Activated naive CD4-positive, alpha-beta T cell (primary cell): ENCODE measurements at regions not wholly inside any gene's neighbourhood (a gene's known extent, or its start where the extent isn't known, plus 50 kb on each side); places are given as distances from the start of the nearest gene placed in this dataset.

Source experiments
- DNase-seq, 4 experiments: peaks; one replicate each; lab custom pipeline; 2025; lab: John Stamatoyannopoulos, UW

DNA sequence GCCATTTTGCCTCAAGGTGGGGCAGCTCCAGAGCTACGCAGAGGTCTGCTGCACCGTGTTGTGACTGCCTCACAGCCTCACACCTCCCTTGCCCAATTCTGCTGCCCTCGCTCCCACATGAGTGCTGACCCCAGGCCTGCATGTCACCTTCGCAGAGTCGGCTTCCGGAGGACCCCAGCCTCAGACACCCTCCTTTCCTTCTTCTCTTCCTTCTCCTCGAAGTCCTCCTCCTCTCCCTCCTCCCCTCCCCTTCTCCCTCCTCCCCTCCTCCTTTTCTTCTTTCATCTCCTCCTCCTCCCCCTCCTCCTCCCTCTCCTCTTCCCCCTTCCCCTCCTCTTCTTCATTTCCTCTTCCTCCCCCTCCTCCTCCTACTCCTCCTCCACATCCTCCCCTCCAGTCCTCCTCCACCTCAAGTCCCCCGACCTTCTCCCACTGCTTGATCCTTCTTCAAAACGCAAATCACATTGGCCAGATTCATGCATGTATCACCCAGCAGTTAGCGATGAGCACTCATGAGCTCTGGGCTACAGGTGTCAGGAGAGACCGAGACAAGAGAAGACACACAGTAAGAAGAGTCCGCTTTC lies 243.8 kb downstream of the RBFOX3 start:
- no peak for DNase-seq

DNA sequence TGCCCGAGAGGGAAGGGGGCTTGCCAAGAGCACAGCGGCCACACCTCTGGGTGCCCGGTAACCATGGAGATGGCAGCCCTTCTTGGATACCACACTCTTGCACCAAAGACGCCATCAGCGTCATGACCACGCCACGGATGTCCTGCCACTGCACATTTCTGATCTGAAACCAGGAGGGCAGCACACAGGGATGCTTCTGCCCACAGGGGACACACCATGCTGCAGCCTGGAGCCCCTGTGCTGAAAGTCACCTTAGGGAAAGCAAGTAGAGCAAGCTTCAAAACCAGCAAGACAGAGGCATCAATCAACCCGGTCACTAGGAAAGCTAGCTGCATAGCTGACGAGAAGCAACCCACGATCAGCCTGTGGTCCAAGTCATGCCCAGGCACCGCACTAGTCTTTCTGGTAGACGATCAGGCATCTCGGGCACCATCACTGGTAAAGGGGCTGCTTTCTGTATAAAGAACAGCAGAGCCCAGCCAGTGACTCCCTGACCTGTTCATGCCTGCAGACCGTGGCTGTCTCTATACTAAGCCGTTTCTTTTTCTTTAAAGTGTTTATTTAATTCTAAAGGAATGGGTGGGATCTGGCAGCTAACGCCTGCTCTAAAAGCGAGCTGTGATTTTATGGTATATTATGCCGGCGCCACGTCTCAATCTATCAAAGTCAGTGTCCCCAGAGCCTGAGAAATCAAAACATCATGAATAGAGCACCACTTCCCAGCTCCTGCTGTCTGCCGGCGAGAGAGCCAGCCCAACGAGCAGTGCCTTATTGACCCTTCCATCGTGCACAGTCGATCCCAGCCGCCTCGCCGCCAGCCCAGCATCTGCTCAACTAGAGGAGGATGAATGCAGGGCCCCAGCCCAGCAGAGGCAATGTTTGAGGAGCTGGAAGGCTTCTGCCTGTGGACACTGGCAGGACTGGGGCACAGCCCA lies 244.7 kb downstream of the RBFOX3 start:
- DNase-seq, result no peak

DNA sequence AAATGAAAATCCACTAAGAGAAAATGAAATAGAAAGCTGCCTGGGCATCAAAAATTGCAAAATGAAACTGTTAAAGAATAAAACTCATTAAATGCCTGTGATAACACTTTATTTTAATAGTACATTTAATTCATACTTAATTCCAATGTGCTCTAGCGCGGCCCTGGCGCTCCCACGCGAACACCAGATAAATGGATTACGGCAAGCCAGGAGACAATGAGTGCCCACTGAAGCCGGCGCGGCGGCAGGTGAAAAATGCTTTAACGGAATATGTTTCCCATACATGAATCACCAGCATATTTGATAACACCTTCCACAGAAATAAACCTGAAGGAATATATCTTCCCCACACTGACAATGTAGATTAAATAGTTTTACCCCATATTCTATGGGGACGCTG lies 245.5 kb downstream of the RBFOX3 start:
- DNase-seq, result no peak

DNA sequence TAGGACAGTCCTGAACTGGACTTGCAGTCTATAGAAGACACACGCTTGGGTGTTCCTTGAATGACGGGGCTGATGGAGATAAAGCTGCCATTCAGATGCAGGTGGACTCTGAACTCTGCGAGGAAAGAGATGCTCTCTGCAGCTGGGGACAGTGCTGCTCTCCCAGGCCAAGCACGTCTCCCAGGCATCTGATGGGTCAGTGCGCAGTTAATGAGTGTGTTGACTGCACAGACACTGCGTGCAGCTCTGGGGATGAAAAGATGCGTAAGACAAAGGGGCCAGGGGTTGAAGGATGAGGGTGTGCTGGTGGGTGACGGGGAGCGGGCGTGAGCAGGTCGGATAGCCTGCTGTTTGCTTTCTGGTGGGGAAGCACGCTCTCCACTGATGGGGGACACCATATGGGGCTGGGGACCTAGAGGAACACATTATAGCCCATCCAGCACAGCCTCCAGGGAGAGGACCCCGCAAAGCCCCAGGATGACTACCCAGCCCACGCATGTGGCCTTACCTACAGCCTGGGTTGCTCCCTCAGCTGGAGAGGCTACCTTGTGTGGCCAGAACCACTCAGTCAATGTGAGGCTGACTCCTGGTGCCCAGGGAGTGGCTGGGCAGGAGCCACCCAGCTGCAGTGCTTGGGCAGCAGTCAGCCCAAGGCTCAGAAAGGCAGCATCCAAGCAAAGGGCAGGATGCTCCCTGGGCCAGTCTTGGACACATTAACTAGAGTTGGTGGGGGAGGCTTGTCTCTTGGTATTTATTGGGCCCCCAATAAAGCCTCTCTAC lies 246.3 kb downstream of the RBFOX3 start:
- DNase-seq, result no peak

DNA sequence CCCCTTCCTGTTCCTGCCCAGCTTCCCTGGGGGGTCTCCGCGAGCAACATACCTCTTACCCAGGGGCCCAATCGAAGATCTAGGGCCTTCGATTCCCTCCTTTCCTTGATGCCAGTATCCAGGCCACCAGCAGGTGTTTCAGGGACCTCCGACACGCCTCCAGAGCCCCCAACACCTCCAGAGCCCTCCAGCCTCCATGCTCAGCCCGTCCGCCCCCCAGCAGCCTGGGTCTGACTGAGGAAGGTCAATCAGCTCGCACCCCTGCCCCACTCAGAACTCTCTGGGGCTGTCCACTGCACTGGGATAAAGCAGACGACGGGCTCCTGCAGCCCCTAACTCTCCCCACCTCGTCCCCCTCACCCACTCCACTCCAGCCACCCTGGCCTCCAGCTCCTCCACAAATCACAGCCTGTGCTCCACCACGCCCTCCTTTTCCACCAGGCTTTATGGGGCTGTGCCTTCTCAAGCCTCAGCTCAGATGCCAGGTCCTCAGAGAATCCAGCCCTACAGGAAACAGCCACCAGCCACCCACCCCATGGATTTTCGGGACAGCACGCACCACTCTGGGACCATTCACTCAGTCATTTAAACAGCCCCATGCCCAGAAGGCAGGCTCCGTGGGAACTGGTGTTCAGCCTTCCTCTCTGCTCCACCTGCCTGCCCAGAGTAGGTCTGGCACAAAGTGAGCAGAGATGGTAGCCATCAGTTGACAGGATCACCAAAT lies 247.1 kb downstream of the RBFOX3 start:
- DNase-seq, result no peak

DNA sequence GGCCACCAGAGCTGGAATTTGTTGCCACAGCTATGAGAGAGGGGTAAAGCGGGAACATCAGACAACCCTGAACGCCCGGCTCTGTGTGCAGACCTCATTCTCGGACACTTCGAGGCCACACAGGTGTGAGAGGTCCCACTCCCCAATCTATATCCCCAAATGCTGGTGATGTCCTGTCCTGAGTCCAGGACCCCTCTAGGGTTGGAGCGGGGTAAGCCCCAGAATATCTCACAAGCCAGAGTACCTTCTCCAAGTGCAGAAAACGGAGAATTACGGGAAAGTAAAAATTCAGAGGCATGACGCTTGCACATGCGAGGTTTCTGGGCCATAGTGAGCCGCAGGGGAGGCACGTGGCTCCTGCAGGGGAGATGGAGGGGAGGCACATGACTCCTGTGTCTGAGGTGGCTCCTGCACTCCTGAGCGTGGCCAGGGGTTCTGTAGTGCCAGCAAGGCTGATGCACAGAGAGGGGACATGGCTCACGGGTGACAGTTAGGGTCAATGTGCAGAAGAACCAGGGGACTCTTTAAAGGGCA lies 248.0 kb downstream of the RBFOX3 start:
- no peak for DNase-seq

DNA sequence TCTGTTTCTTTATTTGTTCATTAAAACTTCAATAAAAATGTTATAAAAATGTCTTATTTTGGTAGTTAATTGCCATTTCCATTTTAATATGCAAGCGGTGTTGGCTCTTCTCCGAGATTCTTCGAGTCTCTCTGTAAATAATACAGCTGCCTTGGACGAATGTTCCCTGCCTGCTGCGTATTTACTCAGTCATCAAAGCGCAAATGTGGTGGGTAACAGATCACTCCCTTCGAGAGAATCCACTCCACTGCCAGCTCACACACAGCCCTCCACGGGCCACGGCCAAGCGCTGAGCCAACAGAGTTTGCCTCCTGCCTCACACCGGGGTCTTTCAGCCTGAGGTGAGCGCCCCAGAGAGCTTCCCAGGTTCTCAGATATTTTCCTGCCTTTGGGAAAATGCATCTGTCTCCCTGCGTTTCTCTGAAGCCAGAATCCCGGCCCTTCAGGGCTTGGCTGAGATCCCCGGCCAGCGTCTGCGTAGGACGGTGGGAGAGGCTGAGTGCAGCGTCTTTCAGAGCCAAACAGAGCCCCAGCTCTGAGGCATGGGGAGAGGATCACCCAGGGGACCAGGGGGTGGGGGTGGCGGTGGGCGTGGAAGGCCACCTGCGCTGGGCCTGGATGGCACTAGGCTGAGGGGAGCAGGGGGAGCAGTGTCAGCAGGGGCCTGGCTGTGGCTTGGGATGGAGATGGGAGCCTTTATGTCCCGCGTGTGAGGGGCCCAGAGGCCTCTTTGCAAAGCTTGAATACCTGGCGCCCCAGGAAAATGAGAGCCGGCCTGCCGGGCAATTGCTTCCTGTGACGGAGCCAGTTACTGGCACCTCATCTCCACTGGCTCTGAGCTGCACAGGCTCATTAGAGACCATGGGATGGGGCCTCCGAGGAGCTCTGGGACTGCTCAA lies 248.7 kb downstream of the RBFOX3 start:
- no peak for DNase-seq

DNA sequence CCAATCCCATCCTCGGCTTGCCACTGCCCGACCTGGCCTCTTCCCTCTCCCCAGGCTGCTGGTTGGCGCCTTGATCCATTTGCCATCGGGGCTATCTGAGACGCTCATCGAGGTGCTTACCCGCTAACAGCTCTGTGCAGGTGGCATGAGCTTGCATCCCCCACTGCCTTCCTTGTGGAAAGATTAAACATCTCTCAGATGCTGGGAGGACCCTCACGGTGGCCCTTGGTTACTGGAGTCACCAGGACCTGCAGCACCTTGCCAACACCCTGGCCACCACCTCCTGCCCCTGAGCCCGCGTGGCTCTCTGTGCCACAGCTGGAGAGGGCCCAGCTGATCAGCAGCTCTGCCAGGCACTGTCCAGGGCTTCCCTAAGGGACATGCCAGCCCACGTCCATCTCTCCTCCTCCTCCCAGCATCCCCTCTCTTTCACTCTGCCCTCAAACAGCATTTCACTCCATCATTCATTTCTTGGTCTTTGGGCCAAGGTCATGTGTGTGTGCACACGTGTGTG lies 249.6 kb downstream of the RBFOX3 start:
- DNase-seq, result no peak

DNA sequence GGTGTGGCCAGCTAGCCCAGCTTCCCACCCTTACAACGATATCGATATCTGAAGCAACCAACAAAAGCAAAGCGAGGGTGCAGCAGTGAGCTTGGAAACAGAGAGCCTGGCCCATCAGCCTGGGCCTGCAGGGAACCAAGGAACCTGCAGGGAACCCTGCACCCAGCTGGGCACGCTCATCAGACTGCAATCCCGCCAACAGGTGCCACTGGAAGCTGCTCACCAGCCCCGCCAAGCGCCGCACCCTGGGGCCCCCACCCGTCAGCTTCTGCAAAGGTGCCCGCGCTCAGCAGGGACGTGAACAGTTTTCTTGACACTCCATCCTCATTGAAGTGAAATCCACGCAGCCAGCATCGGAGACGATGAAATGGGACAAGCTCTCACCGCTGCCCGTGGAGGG lies 250.7 kb downstream of the RBFOX3 start:
- no peak for DNase-seq

DNA sequence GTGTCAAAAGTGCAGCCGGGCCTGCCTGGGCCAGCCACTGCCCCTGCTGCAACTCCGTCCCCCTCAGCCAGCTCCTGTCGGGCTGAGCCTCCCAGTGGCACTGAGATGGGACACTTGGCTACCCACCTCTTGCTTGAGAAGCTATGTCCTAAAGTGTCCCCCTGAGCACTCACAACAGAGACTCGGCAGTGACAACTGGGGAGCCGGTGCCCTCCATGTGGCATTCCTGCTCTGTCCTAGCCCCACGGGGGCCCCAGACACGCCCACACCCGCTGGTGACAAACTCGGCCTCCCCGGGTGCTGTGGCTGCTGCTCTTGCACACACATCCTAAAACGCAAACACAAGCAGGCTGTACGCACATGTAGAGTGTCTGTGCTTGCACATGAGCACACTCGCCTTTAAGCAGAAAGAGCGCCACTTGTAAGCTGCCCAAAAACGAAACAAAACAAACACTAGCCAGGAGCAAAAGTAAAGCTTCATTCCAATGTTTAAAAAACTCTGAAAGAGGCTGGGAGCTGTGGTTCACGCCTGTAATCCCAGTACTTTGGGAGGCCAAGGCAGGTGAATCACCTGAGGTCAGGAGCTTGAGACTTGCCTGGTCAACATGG lies 253.9 kb downstream of the RBFOX3 start:
- DNase-seq, result no peak

DNA sequence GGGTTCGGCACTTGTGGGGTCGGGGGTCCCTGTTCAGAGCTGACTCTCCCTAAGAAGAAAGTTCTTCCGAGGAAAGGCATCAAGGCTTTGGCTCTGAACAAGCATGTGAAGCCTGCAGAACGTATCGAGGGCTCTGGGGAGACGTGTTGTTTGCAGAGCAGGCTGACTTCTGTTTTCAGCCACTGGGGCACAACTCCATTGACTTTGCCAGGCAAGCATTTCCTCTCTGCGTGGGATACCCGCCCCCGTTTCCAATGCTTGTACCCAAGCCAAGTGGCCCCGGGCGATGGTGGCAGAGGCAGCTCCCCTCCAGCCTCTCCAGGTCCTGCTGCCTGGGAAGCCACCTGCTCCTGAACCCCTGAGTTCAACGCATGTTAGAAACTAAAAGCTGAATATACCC lies 255.7 kb downstream of the RBFOX3 start:
- no peak for DNase-seq

DNA sequence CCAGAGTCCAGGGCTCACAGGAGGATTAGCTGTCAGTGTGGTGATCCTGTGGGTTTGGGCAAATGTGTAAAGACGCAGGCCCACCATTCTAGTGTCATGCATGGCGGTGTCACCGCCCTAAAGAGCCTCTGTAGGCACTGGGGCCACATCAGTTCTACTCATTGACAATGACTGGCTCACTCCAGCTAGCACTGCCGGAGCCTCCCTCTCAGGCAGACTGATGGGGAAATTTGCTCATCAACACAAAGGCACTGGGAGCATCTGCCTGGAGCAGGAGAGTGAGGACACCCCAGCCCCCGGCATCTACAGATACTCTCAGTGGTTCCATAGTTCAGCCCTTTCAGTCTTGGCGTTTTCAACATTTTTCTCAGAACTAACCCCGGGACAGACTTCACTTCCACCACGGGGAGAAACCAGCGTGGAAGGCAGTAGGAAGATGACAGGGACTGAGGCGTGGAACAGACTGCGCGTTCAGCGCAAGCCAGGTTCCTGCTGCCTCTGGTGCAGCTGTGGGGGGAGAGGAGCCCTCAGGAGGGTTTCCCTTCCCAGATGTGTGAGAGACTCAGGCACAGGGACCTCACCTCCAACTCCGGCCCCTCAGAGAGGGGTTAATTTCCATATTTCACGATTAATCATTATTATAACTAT lies 256.6 kb downstream of the RBFOX3 start:
- no peak for DNase-seq

DNA sequence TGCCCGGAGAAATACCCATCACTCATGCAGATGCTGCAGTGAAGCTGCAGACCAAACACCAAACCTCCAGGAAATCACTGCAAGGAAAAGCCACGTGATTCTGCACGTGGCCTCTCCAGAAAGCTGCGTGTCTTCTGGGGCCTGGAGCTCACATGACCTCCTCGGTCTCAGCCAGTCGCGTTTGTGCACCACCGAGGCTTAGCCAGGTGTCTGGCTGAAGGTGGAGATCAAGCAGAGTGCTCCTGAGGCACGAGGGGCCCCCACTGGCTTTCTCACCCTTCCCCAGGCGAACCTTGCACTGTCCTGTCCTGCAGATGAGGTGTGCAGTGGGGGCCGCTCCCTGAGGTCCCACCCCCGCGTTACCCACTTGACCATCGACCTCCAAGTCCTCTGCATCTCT lies 257.3 kb downstream of the RBFOX3 start:
- DNase-seq, result no peak

DNA sequence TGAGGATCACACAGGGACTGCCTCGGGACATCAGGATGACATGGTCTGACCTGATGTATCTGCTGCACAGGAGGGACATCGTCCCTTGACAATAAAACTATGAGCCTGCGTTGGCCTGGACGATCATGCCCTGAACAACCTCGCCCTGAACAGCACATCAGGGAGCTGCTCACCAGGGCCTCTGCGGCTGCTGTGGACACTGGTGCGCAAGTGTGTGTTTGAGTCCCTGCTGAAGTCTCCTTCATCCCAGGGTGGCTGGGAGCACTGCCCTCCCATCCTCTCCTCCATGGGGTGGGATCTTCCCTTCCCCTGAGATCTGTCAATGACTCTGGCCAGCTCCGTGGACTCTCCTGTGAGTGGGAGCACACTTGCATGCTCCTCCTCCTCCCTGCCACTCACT lies 257.8 kb downstream of the RBFOX3 start:
- DNase-seq, result no peak

DNA sequence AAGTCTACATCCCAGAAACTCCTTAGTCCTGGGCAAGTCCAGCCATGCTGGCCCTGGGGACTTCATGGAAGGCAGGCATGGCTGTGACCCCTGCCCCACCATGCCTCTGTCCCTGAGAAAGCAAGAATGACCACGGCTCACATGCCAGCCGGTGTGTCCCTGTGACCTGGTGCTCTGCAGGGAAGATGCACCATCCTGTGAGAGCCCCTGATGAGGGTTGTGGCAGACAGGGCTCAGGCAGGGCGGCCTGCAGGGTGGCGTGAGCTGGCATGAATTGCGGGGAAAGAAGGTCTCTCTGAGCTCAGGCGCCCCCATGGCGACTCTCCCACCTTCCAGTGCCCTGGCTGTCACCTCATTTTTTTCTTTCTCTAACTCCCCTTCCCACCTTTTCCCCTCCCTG lies 260.3 kb downstream of the RBFOX3 start:
- DNase-seq, result no peak

DNA sequence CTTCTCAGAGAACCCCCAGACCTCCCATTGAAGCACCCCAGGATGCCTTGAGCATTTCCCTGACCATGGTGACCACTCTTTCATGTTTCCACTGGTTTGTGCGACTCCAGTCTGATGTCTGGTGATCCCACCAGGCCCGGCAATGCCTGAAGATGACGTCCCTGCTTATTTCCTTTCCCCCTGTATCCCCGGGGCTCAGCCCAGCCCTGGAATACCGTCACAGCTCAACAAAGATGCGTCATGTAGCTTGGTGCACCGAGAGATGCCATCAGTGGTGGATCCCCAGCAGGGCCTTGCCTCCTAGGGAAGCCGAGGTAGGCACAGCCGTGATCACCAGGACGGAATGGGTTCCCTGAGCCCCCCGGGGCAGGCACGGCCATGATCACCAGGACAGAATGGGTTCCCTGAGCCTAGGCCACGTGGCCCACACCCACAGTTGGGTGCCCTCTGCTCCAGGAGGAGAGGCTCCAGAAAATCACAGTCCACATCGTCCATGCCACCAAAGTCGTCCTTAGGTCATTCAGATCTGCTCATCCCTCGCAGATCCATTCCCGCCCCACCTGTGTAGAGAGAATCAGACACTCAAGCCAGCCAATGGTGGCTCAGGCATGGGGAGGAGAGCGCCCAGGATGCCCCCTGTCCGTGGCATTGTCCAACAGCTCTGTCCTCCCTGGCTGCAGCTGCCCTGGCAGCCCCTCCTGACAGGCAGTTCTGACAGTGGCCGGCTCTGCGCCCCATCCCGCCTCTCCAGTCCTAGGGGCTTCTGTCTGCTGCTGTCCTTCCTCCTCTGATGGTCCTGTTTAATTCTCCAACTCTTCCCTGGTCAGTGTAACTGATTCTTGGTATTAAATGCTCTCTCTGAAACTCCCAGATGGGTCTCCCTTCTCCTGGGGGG lies 261.1 kb downstream of the RBFOX3 start:
- no peak for DNase-seq

DNA sequence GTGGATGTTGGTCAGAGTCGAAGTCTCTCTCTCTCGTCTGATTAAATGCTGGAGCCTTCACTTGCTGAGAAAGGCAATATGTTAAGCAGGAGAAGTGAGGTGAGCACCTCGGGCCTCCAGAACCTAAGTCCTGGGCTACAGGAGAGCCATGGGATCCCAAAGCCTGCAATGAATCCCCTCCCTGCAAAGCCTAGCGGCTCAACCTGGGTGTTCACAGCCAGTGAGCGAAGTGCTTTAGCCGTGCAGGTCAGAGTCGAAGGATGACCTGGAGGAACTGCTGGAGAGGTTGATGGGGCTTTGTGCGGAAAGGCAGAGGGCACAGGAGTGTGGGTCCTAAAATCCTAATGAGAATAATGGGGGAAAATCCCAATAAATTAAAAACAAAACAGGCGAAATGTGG lies 267.8 kb downstream of the ENGASE start:
- DNase-seq, result no peak

DNA sequence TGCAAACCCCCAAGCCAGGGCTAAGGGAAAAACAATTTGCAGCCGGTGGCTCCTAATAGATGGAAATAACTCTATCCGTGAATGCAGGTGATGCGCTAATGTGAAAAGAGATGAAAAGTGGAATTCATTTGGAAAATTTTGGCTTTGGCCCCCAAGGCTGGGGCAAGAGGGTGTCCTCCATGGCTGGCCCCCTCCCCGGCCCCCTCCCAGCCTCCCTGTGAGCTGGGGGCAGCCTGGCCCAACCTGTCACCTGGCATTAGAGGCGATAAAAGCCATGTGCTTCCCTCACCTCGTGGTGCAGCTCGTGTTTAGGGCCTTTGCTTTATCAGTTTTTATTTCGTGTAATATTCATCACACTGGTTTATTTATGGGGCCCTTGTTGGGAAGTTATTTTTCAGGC lies 267.2 kb downstream of the ENGASE start:
- DNase-seq, result no peak
